A673 (cell line): ENCODE measurements at regions not wholly inside any gene's neighbourhood (a gene's known extent, or its start where the extent isn't known, plus 50 kb on each side); places are given as distances from the start of the nearest gene placed in this dataset.

ENCODE experiments used
- BruUV-seq: library from RNA; stranded (reverse); fragments of 400-500 nt; replicated peaks from 2 replicates; lab custom pipeline; 2021; lab: Mats Ljungman, UMichigan
- CTCF ChIA-PET: fragments of 300-600 bp; sonication (Branson Sonifier 250); formaldehyde crosslinking; loops from one replicate; lab custom pipeline; 2022; ENCODE audit warnings: antibody characterized with exemption; lab: Charles Lee
- POLR2A ChIA-PET: fragments of 300-600 bp; sonication (Branson Sonifier 250); formaldehyde crosslinking; loops from one replicate; lab custom pipeline; 2022; ENCODE audit warnings: antibody characterized with exemption; ENCODE audit not compliant: low non-redundant PET; lab: Charles Lee
- DNase-seq: peaks from one replicate; pipeline ENCODE4 v3.0.0-alpha.2; 2015; ENCODE audit warnings: low spot score
- H3K27ac ChIP-seq: fragments of 200-600 bp; sonication (generic); 2 replicates; pipeline ENCODE4 v1.5.1; 2016; ENCODE audit warnings: mixed run types, low read depth, mild to moderate bottlenecking, mixed read lengths, antibody characterized with exemption, low read length; ENCODE audit not compliant: poor library complexity, severe bottlenecking
- H3K27me3 ChIP-seq: fragments of 200-600 bp; sonication (generic); replicated peaks from 2 replicates; pipeline ENCODE4 v1.6.1; 2017; ENCODE audit warnings: mixed run types, low read depth, mild to moderate bottlenecking, mixed read lengths, antibody characterized with exemption, low read length; ENCODE audit not compliant: insufficient read depth, poor library complexity
- H3K36me3 ChIP-seq: fragments of 200-600 bp; sonication (generic); 2 replicates; pipeline ENCODE4 v1.6.1; 2016; ENCODE audit warnings: mixed run types, mild to moderate bottlenecking, mixed read lengths, antibody characterized with exemption, low read length; ENCODE audit not compliant: insufficient read depth, poor library complexity, severe bottlenecking
- H3K4me1 ChIP-seq: fragments of 200-600 bp; sonication (generic); 2 replicates; pipeline ENCODE4 v1.6.1; 2017; ENCODE audit warnings: mixed run types, mild to moderate bottlenecking, mixed read lengths, antibody characterized with exemption, low read length; ENCODE audit not compliant: insufficient read depth, poor library complexity, severe bottlenecking
- H3K4me3 ChIP-seq: fragments of 200-600 bp; sonication (generic); 2 replicates; pipeline ENCODE4 v1.5.1; 2016; ENCODE audit warnings: low read depth, mixed run types, mild to moderate bottlenecking, mixed read lengths, low read length; ENCODE audit not compliant: poor library complexity, severe bottlenecking
- H3K9me3 ChIP-seq: fragments of 200-600 bp; sonication (generic); 2 replicates; pipeline ENCODE4 v1.6.1; 2016; ENCODE audit warnings: mixed run types, low read depth, mild to moderate bottlenecking, mixed read lengths, antibody characterized with exemption, low read length; ENCODE audit not compliant: poor library complexity, severe bottlenecking
- CTCF ChIP-seq: fragments of 300-800, 200-600 bp; sonication (generic); conservative IDR thresholded peaks from 2 replicates; pipeline ENCODE4 v1.5.1; 2017; ENCODE audit warnings: low read depth, mild to moderate bottlenecking, antibody characterized with exemption, low read length, moderate library complexity, mixed read lengths
- EZH2 ChIP-seq: fragments of 200-600 bp; sonication (generic); IDR thresholded peaks from 2 replicates; pipeline ENCODE4 v1.6.1; 2017; ENCODE audit warnings: borderline replicate concordance, low read depth, mild to moderate bottlenecking, mixed read lengths, antibody characterized with exemption, low read length; ENCODE audit not compliant: poor library complexity, severe bottlenecking
- intact Hi-C: fragments of 100-400 bp; cut with micrococcal nuclease; formaldehyde crosslinking; loops from one replicate; pipeline ENCODE4 v1.10.0; 2022; ENCODE audit not compliant: unreplicated experiment

- no peak overlapping the region for H3K27ac ChIP-seq
- no peaks in the 10 kb centered on the region for H3K27me3 ChIP-seq
- H3K4me1 ChIP-seq, result peaks cover 3% of the 10 kb centered on the region
- H3K4me3 ChIP-seq, result no peak overlapping the region
- no peak for TF ChIP-seq CTCF
- no peak for TF ChIP-seq EZH2
- no peaks in the 10 kb centered on the region for H3K36me3 ChIP-seq
- no peaks in the 10 kb centered on the region for H3K9me3 ChIP-seq
- POLR2A ChIA-PET, result no interaction called here
- intact Hi-C loops, result no loop called here
- BruUV-seq, result no TSS peak
- CTCF ChIA-PET, result no interaction called here
- no peak for DNase-seq
These were observed 891.4 kb downstream of the CCDC85A start for GRCh38 chr2:57075226-57075625.

- intact Hi-C loops, result no loop called here
- no peak for TF ChIP-seq EZH2
- TF ChIP-seq CTCF, result no peak
These were observed 896.2 kb downstream of the CCDC85A start for GRCh38 chr2:57080035-57080434.

DNA sequence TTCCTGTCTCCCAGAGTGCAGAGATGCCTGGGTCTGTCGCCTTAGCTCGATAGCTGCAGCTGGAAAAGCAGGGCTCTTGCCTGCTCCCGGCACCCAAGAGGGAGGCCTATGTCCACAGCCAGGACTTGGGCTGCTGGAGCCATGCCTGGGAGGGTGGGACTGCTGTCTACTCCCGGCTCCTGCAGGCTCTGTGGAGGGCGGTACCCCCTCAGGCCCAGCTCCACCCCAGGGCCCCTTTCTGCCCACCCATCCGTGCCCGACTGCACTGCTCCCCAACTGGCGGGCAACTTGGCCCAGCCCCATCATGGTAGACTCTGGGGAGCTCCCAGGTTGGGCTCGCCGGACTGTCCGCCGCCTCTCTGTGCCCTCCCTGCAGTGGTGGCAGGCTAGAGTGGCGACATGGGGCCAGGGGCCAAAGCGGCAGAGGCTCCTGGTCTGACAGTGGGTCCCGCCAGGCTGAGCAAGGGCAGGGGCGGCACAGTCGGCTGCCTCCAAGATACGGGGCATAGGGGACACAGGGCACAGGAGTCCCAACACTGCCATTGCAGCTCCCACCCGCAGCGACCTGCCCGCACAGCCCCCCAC lies 901.0 kb downstream of the CCDC85A start:
- H3K27ac ChIP-seq, result no peak overlapping the region
- intact Hi-C loops, result no loop called here
- BruUV-seq, result no TSS peak
- no peak for DNase-seq
- CTCF ChIA-PET, result no interaction called here
- H3K4me1 ChIP-seq, result no peaks in the 10 kb centered on the region
- H3K36me3 ChIP-seq, result no peaks in the 10 kb centered on the region
- no peaks in the 10 kb centered on the region for H3K27me3 ChIP-seq
- no peak for TF ChIP-seq CTCF
- TF ChIP-seq EZH2, result no peak
- POLR2A ChIA-PET, result no interaction called here
- H3K9me3 ChIP-seq, result no peaks in the 10 kb centered on the region
- no peak overlapping the region for H3K4me3 ChIP-seq

More at GRCh38 chr2:57080035-57080434, 896.2 kb downstream of the CCDC85A start:
- no peaks in the 10 kb centered on the region for H3K27me3 ChIP-seq
- no peaks in the 10 kb centered on the region for H3K36me3 ChIP-seq
- POLR2A ChIA-PET, result no interaction called here
- no peak overlapping the region for H3K4me3 ChIP-seq
- no peak overlapping the region for H3K27ac ChIP-seq
- H3K9me3 ChIP-seq, result no peaks in the 10 kb centered on the region
- no peak for DNase-seq
- BruUV-seq, result no TSS peak
- CTCF ChIA-PET, result no interaction called here
- H3K4me1 ChIP-seq, result peaks cover 3% of the 10 kb centered on the region
